HG03175 (cell line): ENCODE measurements at regions not wholly inside any gene's neighbourhood (a gene's known extent, or its start where the extent isn't known, plus 50 kb on each side); places are given as distances from the start of the nearest gene placed in this dataset.
A peak's percentile ranks its signal among the peaks of the same experiment; 100 is the strongest.

Experiments used
- ATAC-seq: cut with Tn5 transposase; IDR thresholded peaks from one replicate; pipeline ENCODE4 v1.9.1; 2021; ENCODE audit warnings: mild to moderate bottlenecking, moderate library complexity; ENCODE audit not compliant: unreplicated experiment

- ATAC-seq = no peak
Observed at GRCh38 chr4:57287687-57288604, 177.8 kb upstream of the IGFBP7 start.

- ATAC-seq = no peak
Observed at GRCh38 chr4:57282933-57283310, 172.7 kb upstream of the IGFBP7 start.

- ATAC-seq = no peak
Observed at GRCh38 chr4:57280481-57280880, 170.3 kb upstream of the IGFBP7 start.

- ATAC-seq = no peak
Observed at GRCh38 chr4:57278780-57279179, 168.6 kb upstream of the IGFBP7 start.

GRCh38 chr4:57274082-57274481, 163.9 kb upstream of the IGFBP7 start:
- ATAC-seq = no peak

- no peak for ATAC-seq
Observed at GRCh38 chr4:57270346-57270745, 160.2 kb upstream of the IGFBP7 start.

- ATAC-seq = no peak
Observed at GRCh38 chr4:57265831-57266582, 155.8 kb upstream of the IGFBP7 start.

- ATAC-seq = no peak
Observed at GRCh38 chr4:57254754-57255153, 144.6 kb upstream of the IGFBP7 start.

- no peak for ATAC-seq
Observed at GRCh38 chr4:57249083-57249482, 138.9 kb upstream of the IGFBP7 start.

GRCh38 chr4:57243076-57243475, 132.9 kb upstream of the IGFBP7 start:
- no peak for ATAC-seq

GRCh38 chr4:57234252-57234775, 124.1 kb upstream of the IGFBP7 start:
- no peak for ATAC-seq

- no peak for ATAC-seq
Observed at GRCh38 chr4:57233386-57233785, 123.2 kb upstream of the IGFBP7 start.

- ATAC-seq = no peak
Observed at GRCh38 chr4:57231781-57232180, 121.6 kb upstream of the IGFBP7 start.

GRCh38 chr4:57220734-57221133, 110.5 kb upstream of the IGFBP7 start:
- ATAC-seq = no peak

- ATAC-seq = peak; percentile 41
Observed at GRCh38 chr4:57220172-57220571, 110.0 kb upstream of the IGFBP7 start.

- no peak for ATAC-seq
Observed at GRCh38 chr4:57219431-57219830, 109.2 kb upstream of the IGFBP7 start.

GRCh38 chr4:57214654-57215411, 104.6 kb upstream of the IGFBP7 start:
- ATAC-seq = no peak

GRCh38 chr4:57211131-57211530, 100.9 kb upstream of the IGFBP7 start:
- no peak for ATAC-seq

GRCh38 chr4:57206172-57206571, 96.0 kb upstream of the IGFBP7 start:
- no peak for ATAC-seq

GRCh38 chr4:57205580-57205979, 95.4 kb upstream of the IGFBP7 start:
- no peak for ATAC-seq

GRCh38 chr4:57200799-57201327, 90.7 kb upstream of the IGFBP7 start:
- no peak for ATAC-seq
